Heart left ventricle (tissue), 13 donors: ENCODE measurements at regions not wholly inside any gene's neighbourhood (a gene's known extent, or its start where the extent isn't known, plus 50 kb on each side); places are given as distances from the start of the nearest gene placed in this dataset.

ENCODE experiments used
- POLR2A ChIP-seq, 2 donors: fragments of 450-650 bp; IDR thresholded peaks; one replicate each; pipeline ENCODE4 v1.6.1; 2017; ENCODE audit warnings: antibody characterized with exemption in 2 of 2, mild to moderate bottlenecking in 2 of 2, moderate library complexity in 2 of 2
- TF ChIP-seq, protein P1 (sequence below), 12 donors: fragments of 200-600 bp; sonication (generic) in 4 of 12; IDR thresholded peaks; one replicate each; pipeline versions ENCODE4 v1.5.0 to v1.8.0; 2018 to 2022; ENCODE audit warnings: antibody characterized with exemption in 12 of 12, mild to moderate bottlenecking in 5 of 12
- donor health status: ischemic (EF 13 %, LVEDD 7.1; RV severe dilation, severe dysfunction).
- donor health status: DM: no; HTN: yes; CAD: no.
- donor health status: DM: no; HTN: no; CAD: no.
- donor health status: ischemic (EF 25% LVEDD 6.9; RV normal size, moderate dysfunction).
- donor health status: ischemic (EF 25% LVEDD 5.7; RV mildly dilated, moderate dysfunction).
- donor health status: ischemic (EF 35%, LVEDD 5.7; RV mildly dilated, moderate dysfunction).
- donor health status: nonischemic (EF 11% LVEDD 7.7; RV severe dilation, severe dysfunction).
- donor health status: DM: yes; HTN: yes; CAD: no.
- donor health status: PGD.
- donor health status: ischemic (EF 29% LVEDD 5.4; RV normal size, mild dysfunction).
- donor health status: nonischemic (EF 23%, LVEDD 6.1; RV moderate dilation, normal function).

DNA sequence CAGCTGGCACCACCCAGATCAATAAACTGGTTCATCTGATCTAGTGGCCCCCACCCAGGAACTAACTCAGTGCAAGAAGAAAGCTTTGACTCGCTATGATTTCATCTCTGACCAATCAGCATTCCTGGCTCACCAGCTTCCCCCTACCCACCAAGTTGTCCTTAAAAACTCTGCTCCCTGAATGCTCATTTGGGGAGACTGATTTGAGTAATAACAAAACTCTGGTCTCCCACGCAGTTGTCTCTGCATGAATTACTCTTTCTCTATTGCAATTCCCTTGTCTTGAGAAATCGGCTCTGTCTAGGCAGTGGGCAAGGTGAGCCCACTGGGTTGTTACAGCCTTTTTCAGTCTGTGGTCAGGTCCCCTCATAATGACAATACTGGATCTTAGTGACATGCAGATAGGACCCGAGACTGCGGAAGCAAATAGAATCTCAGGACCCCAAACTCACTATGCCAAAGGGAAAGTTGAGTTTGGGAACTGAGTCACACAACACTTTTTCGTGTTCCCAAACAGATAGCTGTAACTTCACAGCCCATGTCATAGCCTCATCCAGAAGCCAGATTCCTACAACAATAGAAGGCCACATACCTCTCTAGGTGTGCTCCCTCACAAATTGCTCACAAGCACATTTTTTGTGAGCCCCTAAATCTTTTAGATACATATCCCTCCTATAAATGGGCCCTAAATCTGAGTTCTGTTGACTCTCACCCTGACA, 175.2 kb upstream of the RAI14 start:
- TF ChIP-seq, protein P1, sequence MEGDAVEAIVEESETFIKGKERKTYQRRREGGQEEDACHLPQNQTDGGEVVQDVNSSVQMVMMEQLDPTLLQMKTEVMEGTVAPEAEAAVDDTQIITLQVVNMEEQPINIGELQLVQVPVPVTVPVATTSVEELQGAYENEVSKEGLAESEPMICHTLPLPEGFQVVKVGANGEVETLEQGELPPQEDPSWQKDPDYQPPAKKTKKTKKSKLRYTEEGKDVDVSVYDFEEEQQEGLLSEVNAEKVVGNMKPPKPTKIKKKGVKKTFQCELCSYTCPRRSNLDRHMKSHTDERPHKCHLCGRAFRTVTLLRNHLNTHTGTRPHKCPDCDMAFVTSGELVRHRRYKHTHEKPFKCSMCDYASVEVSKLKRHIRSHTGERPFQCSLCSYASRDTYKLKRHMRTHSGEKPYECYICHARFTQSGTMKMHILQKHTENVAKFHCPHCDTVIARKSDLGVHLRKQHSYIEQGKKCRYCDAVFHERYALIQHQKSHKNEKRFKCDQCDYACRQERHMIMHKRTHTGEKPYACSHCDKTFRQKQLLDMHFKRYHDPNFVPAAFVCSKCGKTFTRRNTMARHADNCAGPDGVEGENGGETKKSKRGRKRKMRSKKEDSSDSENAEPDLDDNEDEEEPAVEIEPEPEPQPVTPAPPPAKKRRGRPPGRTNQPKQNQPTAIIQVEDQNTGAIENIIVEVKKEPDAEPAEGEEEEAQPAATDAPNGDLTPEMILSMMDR (IDR thresholded peaks at IDR 0.05) = no peak
- no peak for TF ChIP-seq POLR2A (IDR thresholded peaks at IDR 0.05)
